ENCODE measurements at regions not wholly inside any gene's neighbourhood (a gene's known extent, or its start where the extent isn't known, plus 50 kb on each side); places are given as distances from the start of the nearest gene placed in this dataset.
"Not testable (repeated sequence)": the region's sequence is repeated elsewhere in the genome, so short reads cannot be mapped to it uniquely, and the experiment has no call there.

DNA sequence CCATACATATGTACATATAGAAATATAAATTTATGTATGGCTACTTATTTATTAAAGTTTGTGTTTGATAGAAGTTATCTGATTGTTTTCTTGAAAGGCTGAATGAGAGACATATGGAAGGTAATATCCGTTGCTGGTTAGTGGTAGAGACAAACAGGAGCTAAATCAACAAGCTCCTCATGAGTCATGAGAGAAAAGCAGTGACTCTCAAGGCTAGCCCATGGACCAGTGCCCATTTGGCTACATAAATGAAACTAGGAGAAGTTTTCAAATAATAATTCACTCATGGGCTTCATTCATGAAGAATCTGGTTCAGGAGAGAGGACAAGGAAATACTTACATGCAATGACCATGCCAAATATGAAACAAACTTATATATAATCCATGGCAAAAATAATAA lies 504.5 kb upstream of the ITGA1 start:
- no peak for DNase-seq (ENCODE audit: low read depth in 2 of 2)
- H3K4me3 ChIP-seq (replicated peaks in 1 of 2; ENCODE audit: low read depth in 2 of 2, low read length in 2 of 2), result no peak overlapping the region
- TF ChIP-seq, protein P1, sequence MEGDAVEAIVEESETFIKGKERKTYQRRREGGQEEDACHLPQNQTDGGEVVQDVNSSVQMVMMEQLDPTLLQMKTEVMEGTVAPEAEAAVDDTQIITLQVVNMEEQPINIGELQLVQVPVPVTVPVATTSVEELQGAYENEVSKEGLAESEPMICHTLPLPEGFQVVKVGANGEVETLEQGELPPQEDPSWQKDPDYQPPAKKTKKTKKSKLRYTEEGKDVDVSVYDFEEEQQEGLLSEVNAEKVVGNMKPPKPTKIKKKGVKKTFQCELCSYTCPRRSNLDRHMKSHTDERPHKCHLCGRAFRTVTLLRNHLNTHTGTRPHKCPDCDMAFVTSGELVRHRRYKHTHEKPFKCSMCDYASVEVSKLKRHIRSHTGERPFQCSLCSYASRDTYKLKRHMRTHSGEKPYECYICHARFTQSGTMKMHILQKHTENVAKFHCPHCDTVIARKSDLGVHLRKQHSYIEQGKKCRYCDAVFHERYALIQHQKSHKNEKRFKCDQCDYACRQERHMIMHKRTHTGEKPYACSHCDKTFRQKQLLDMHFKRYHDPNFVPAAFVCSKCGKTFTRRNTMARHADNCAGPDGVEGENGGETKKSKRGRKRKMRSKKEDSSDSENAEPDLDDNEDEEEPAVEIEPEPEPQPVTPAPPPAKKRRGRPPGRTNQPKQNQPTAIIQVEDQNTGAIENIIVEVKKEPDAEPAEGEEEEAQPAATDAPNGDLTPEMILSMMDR (IDR thresholded peaks at IDR 0.05; ENCODE audit: low read depth, low read length), result no peak

DNA sequence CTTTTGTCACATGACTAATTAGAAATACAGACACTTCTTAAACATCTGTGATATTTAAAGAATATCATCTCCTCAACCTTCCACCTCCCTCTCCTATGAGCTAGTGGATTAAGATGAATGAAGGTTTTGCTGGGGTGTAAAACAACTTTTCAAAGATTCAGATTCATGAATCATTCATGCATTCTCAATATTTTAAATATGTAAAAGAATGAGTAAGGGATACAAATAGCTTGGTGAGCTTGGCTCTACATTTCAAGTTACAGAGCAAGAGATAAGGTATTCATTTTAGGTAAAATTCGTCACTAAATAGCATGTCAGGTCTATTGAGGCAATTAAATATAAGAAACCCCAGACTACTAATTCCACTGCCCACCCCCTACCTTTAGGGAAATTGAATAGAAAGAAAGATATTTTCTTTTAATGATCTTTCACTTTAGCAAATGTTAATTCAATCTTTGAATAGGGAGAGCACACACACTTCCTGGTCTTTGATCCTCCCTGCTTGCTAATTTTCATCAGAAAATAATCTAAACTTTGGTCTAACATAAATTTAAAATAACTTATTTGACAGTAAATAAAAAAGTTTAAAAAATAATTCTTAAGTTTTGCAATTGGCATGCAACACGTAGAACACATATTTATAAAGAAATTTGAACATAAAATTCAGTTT lies 486.9 kb upstream of the ITGA1 start:
- TF ChIP-seq, protein P1 (IDR thresholded peaks at IDR 0.05; ENCODE audit: low read depth, low read length), result no peak
- no peak for DNase-seq (ENCODE audit: low read depth in 2 of 2)
- H3K4me3 ChIP-seq (replicated peaks in 1 of 2; ENCODE audit: low read depth in 2 of 2, low read length in 2 of 2), result no peak overlapping the region

DNA sequence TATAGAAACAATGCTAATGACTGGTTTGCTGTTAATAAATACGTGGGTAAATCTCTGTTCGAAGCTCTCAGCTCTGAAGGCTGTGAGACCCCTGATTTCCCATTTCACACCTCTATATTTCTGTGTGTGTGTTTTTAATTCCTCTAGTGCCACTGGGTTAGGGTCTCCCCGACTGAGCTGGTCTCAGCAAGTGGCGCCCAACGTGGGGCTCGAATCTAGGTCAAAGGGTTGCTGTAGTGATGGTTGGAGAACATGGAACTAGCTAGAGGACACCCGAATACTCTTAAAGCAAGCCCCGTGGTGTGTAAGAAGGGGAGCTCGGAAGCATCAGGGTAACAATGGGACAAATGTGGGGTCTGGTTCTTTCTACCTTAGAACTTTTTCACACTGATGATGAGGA lies 482.9 kb upstream of the ITGA1 start:
- DNase-seq (ENCODE audit: low read depth in 2 of 2), result not testable (repeated sequence)

DNA sequence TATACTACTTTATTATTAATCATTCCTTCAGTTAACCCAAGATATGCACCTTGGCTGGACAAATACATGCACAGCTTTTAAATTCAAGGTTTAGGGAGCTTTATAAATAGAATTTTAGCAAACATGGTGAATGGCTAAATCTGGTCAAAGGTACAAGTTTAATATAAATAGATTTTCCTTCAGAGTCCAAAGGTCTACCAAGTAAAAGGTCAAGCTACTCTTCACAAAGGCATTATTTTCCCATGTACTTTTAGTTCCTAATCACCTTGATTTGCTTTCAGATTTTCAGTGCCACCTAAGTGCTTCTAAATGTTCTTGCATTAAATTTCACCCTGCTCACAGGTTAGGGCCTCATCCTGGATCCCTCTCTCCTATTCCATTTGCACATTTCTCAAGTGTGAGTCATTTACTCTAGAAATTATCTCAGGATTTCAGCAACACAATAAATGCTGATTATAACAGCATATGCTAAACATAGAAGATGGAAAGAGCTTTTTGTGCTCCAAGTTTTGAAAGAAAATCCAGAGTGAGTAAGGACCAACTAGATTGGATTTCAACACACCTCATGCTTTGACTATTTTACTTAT lies 459.4 kb upstream of the ITGA1 start:
- TF ChIP-seq, protein P1 (IDR thresholded peaks at IDR 0.05; ENCODE audit: low read depth, low read length), result no peak
- H3K4me3 ChIP-seq (replicated peaks in 1 of 2; ENCODE audit: low read depth in 2 of 2, low read length in 2 of 2), result no peak overlapping the region
- no peak for DNase-seq (ENCODE audit: low read depth in 2 of 2)

More for the DNA sequence above, 482.9 kb upstream of the ITGA1 start:
- not testable (repeated sequence) for H3K4me3 ChIP-seq (replicated peaks in 1 of 2; ENCODE audit: low read depth in 2 of 2, low read length in 2 of 2)

DNA sequence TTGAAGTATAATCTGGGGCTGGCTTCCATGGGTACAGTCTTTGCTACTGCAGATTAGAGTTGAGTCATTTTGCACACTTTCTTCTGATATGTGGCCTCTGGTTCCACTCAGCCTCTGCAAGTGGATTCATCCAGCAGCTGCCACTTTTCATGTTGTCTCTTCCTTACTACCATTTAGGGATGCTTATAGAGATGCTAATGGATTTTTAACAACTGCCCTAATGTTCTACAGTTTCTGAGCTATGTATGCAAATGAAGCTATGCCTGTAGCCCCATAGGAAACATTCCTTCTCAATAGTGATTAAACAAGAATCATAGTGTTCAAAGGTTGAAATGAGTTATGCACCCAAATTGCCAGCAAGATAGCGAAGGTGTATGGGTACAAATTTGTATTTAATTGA lies 456.0 kb upstream of the ITGA1 start:
- H3K4me3 ChIP-seq (replicated peaks in 1 of 2; ENCODE audit: low read depth in 2 of 2, low read length in 2 of 2), result no peak overlapping the region
- no peak for DNase-seq (ENCODE audit: low read depth in 2 of 2)
- TF ChIP-seq, protein P1 (IDR thresholded peaks at IDR 0.05; ENCODE audit: low read depth, low read length), result no peak

DNA sequence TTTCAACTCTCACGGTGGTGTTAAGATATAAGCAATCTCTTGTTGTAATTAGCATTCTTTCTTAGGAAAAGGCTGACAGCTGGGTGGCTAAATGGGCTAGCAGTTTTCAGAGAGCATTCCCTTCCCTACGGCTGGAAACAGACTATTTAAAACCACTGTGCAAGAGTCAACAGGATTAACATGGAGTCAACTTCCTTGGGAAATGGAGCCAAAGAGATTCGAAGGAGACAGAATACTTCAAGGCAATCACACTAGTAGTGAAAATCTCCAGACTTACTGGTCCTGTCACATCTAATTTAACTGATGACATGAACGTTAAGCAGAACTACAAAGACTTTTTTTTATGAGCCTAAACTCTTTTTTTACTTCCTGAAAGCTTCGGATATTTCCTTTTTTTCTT lies 453.3 kb upstream of the ITGA1 start:
- H3K4me3 ChIP-seq (replicated peaks in 1 of 2; ENCODE audit: low read depth in 2 of 2, low read length in 2 of 2), result no peak overlapping the region
- DNase-seq (ENCODE audit: low read depth in 2 of 2), result no peak
- TF ChIP-seq, protein P1 (IDR thresholded peaks at IDR 0.05; ENCODE audit: low read depth, low read length), result no peak

DNA sequence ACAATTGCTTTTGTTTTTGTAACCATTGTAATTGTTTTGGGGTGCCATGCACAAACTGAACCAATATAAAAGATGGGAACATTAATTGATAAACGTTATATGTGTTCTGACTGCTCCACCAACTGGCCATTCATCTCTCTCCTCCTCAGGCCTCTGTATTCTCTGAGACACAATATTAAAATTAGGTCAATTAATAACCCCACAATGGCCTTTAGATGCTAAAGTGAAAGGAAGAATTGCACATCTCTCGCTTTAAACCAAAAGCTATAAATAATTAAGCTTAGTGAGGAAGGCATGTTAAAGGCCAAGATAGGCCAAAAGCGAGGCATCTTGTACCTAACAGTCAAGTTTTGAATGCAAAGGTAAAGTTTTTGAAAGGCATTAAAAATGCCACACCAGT lies 448.4 kb upstream of the ITGA1 start:
- DNase-seq (ENCODE audit: low read depth in 2 of 2), result no peak
- TF ChIP-seq, protein P1 (IDR thresholded peaks at IDR 0.05; ENCODE audit: low read depth, low read length), result no peak
- no peak overlapping the region for H3K4me3 ChIP-seq (replicated peaks in 1 of 2; ENCODE audit: low read depth in 2 of 2, low read length in 2 of 2)
